DOHH2 (cell line): ENCODE measurements at regions not wholly inside any gene's neighbourhood (a gene's known extent, or its start where the extent isn't known, plus 50 kb on each side); places are given as distances from the start of the nearest gene placed in this dataset.

Experiments
- H3F3A ChIP-seq: fragments of 200-600 bp; sonication (generic), shearing (Covaris generic); 2 replicates; pipeline ENCODE4 v1.6.0; 2016; ENCODE audit warnings: antibody characterized with exemption, mild to moderate bottlenecking; ENCODE audit not compliant: control insufficient read depth, insufficient read depth
- H3K27ac ChIP-seq: fragments of 200-600 bp; sonication (generic); 2 replicates; pipeline ENCODE4 v1.5.1; 2014; ENCODE audit warnings: low read depth, mild to moderate bottlenecking, low read length, moderate library complexity
- H3K27me3 ChIP-seq: fragments of 200-600 bp; sonication (generic); 2 replicates; pipeline ENCODE4 v1.6.1; 2014; ENCODE audit warnings: mild to moderate bottlenecking, low read length, mixed read lengths; ENCODE audit not compliant: control insufficient read depth
- H3K36me3 ChIP-seq: fragments of 200-600 bp; sonication (generic); 2 replicates; pipeline ENCODE4 v1.6.1; 2014; ENCODE audit warnings: mild to moderate bottlenecking, low read length, moderate library complexity, mixed read lengths; ENCODE audit not compliant: control insufficient read depth
- H3K4me1 ChIP-seq: fragments of 200-600 bp; sonication (generic); 2 replicates; pipeline ENCODE4 v1.6.1; 2014; ENCODE audit warnings: mild to moderate bottlenecking, low read length, mixed read lengths; ENCODE audit not compliant: control insufficient read depth
- H3K4me2 ChIP-seq: fragments of 200-600 bp; sonication (generic); 2 replicates; pipeline ENCODE4 v1.6.0; 2014; ENCODE audit warnings: mild to moderate bottlenecking, low read length, moderate library complexity
- H3K4me3 ChIP-seq: fragments of 200-600 bp; sonication (generic); 2 replicates; pipeline ENCODE4 v1.5.1; 2014; ENCODE audit warnings: mild to moderate bottlenecking, low read length, mixed read lengths
- H3K79me2 ChIP-seq: fragments of 200-600 bp; sonication (generic); 2 replicates; pipeline ENCODE4 v1.6.1; 2014; ENCODE audit warnings: mild to moderate bottlenecking, low read length, mixed read lengths; ENCODE audit not compliant: control insufficient read depth
- H3K9me2 ChIP-seq: fragments of 200-600 bp; sonication (generic); replicated peaks from 2 replicates; pipeline ENCODE4 v1.6.1; 2014; ENCODE audit warnings: mild to moderate bottlenecking, low read length, mixed read lengths; ENCODE audit not compliant: control insufficient read depth
- H3K9me3 ChIP-seq: fragments of 200-600 bp; sonication (generic); 2 replicates; pipeline ENCODE4 v1.6.1; 2014; ENCODE audit warnings: antibody characterized with exemption, low read length, mixed read lengths; ENCODE audit not compliant: control insufficient read depth, insufficient read depth
- H4K20me1 ChIP-seq: fragments of 200-600 bp; sonication (generic); 2 replicates; pipeline ENCODE4 v1.6.0; 2014; ENCODE audit warnings: low read depth, mild to moderate bottlenecking, antibody characterized with exemption, low read length, moderate library complexity; ENCODE audit not compliant: control insufficient read depth, insufficient read depth
- CTCF ChIP-seq: fragments of 200-600 bp; sonication (generic); IDR thresholded peaks from one replicate; pipeline ENCODE4 v1.5.1; 2014; ENCODE audit warnings: antibody characterized with exemption, mild to moderate bottlenecking, low read depth, low read length; ENCODE audit not compliant: poor library complexity, severe bottlenecking
- EZH2phosphoT487 ChIP-seq: fragments of 200-600 bp; sonication (generic); IDR thresholded peaks from 2 replicates; pipeline ENCODE4 v1.6.1; 2017; ENCODE audit warnings: borderline replicate concordance, mild to moderate bottlenecking, antibody characterized with exemption, low read length, moderate library complexity, mixed read lengths

GRCh38 chr4:33272722-33273121, 2552.6 kb downstream of the PCDH7 start:
- Histone ChIP-seq H3K27ac (no peak overlapping the region), H3F3A (no peaks in the 10 kb centered on the region), H4K20me1 (no peaks in the 10 kb centered on the region), H3K9me3 (no peaks in the 10 kb centered on the region), H3K27me3 (no peaks in the 10 kb centered on the region), H3K4me1 (no peaks in the 10 kb centered on the region), H3K36me3 (no peaks in the 10 kb centered on the region), H3K4me3 (no peak overlapping the region), H3K4me2 (no peak overlapping the region), H3K79me2 (no peaks in the 10 kb centered on the region), H3K9me2 (no peaks in the 10 kb centered on the region)
- TF ChIP-seq EZH2phosphoT487 (no peak), CTCF (no peak)

DNA sequence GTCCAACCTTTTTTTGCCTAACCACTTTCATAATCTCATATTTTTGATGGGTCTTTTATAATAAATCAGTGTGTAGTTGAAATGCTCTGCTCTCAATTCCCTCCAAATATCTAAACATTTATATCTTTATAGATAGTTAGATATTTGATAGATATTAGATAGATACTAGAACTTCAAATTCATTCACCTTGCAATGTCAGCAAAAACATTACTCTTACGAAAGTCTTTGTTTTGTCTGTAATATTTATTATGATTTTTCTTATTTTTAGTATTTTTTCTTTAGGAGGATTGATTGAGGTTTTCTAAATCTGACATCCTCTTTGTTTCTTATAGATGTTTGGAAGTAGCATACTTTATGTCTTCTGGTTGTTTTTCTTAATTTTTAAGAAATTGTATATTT, 2563.6 kb downstream of the PCDH7 start:
- Histone ChIP-seq H3K27me3 (no peaks in the 10 kb centered on the region), H3K9me2 (no peaks in the 10 kb centered on the region), H3K27ac (no peak overlapping the region), H3K36me3 (no peaks in the 10 kb centered on the region), H3K9me3 (no peaks in the 10 kb centered on the region), H3K4me2 (no peak overlapping the region), H3K79me2 (no peaks in the 10 kb centered on the region), H3K4me1 (no peaks in the 10 kb centered on the region), H3F3A (no peaks in the 10 kb centered on the region), H3K4me3 (no peak overlapping the region), H4K20me1 (no peaks in the 10 kb centered on the region)
- no peak for TF ChIP-seq CTCF
- no peak for TF ChIP-seq EZH2phosphoT487

- no peaks in the 10 kb centered on the region for H4K20me1 ChIP-seq
- no peak overlapping the region for H3K27ac ChIP-seq
- H3F3A ChIP-seq = no peaks in the 10 kb centered on the region
- no peaks in the 10 kb centered on the region for H3K9me3 ChIP-seq
- H3K4me1 ChIP-seq = no peaks in the 10 kb centered on the region
- no peaks in the 10 kb centered on the region for H3K36me3 ChIP-seq
- H3K79me2 ChIP-seq = no peaks in the 10 kb centered on the region
- no peaks in the 10 kb centered on the region for H3K9me2 ChIP-seq
- no peak overlapping the region for H3K4me2 ChIP-seq
- no peaks in the 10 kb centered on the region for H3K27me3 ChIP-seq
- TF ChIP-seq CTCF = no peak
- TF ChIP-seq EZH2phosphoT487 = no peak
- H3K4me3 ChIP-seq = no peak overlapping the region
Observed at GRCh38 chr4:33296876-33297455, 2576.8 kb downstream of the PCDH7 start.

DNA sequence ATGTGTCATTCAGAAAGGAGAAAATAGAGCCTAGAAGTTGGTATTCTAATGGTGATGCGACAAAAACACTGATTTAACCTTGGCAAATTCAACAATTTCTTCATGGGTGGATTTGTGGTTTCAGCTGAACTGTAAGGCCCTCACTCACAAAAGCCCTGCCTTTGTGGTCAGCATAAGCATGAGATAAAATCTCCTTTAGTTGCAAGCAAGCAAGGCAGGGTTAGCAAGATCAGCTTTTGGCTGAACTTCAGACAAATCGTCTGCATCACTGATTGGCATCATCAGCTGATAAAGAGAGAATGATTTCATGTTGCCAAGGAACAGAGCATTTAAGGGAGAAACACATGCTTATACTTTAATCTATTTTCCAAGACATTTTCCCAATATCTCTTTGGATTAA, 2582.2 kb downstream of the PCDH7 start:
- Histone ChIP-seq H4K20me1 (no peaks in the 10 kb centered on the region), H3F3A (no peaks in the 10 kb centered on the region), H3K79me2 (no peaks in the 10 kb centered on the region), H3K9me2 (no peaks in the 10 kb centered on the region), H3K36me3 (no peaks in the 10 kb centered on the region), H3K4me2 (no peak overlapping the region), H3K4me1 (no peaks in the 10 kb centered on the region), H3K9me3 (no peaks in the 10 kb centered on the region), H3K4me3 (no peak overlapping the region), H3K27ac (no peak overlapping the region), H3K27me3 (no peaks in the 10 kb centered on the region)
- TF ChIP-seq EZH2phosphoT487 (no peak), CTCF (no peak)
